Lower leg skin (tissue), 3 donors: ENCODE measurements at regions not wholly inside any gene's neighbourhood (a gene's known extent, or its start where the extent isn't known, plus 50 kb on each side); places are given as distances from the start of the nearest gene placed in this dataset.

Experiments
- POLR2A ChIP-seq, 2 donors: fragments of 450-650 bp; IDR thresholded peaks; one replicate each; pipeline ENCODE4 v1.6.1; 2016 to 2017; ENCODE audit warnings: antibody characterized with exemption in 2 of 2, mild to moderate bottlenecking in 1 of 2, moderate library complexity in 1 of 2
- TF ChIP-seq, protein P1 (sequence below), 3 donors: fragments of 450-650 bp; IDR thresholded peaks; one replicate each; pipeline ENCODE4 v1.5.1; 2016; ENCODE audit warnings: antibody characterized with exemption in 3 of 3, mild to moderate bottlenecking in 3 of 3, moderate library complexity in 2 of 3

DNA sequence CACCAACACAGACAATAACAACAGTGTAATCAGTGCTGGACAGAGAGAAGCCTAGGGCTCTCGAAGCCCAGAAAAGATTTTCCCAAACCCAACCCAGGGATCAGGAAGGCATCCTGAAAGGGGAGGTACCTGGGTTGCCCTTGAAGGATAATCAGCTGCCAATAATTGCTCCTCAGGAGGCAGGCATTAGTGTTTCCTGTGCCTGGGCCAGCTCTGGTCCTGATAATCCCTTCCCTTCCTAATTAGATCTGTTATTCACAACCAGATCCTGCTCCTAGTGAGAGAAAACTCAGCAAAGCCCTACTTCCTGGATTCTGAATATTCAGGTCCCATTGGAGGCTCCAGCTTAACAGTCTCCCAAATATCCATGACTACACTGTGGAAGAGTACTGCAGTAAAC lies 117.4 kb downstream of the DMRTA2 start:
- TF ChIP-seq, protein P1, sequence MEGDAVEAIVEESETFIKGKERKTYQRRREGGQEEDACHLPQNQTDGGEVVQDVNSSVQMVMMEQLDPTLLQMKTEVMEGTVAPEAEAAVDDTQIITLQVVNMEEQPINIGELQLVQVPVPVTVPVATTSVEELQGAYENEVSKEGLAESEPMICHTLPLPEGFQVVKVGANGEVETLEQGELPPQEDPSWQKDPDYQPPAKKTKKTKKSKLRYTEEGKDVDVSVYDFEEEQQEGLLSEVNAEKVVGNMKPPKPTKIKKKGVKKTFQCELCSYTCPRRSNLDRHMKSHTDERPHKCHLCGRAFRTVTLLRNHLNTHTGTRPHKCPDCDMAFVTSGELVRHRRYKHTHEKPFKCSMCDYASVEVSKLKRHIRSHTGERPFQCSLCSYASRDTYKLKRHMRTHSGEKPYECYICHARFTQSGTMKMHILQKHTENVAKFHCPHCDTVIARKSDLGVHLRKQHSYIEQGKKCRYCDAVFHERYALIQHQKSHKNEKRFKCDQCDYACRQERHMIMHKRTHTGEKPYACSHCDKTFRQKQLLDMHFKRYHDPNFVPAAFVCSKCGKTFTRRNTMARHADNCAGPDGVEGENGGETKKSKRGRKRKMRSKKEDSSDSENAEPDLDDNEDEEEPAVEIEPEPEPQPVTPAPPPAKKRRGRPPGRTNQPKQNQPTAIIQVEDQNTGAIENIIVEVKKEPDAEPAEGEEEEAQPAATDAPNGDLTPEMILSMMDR (IDR thresholded peaks at IDR 0.05), result no peak
- no peak for TF ChIP-seq POLR2A (IDR thresholded peaks at IDR 0.05)
